ENCODE measurements at regions not wholly inside any gene's neighbourhood (a gene's known extent, or its start where the extent isn't known, plus 50 kb on each side); places are given as distances from the start of the nearest gene placed in this dataset.

GRCh38 chr6:900716-901605, 208.0 kb upstream of the EXOC2 start:
- TF ChIP-seq CTCF (IDR thresholded peaks at IDR 0.05) (no peak), POLR2A (IDR thresholded peaks at IDR 0.05) (no peak), POLR2AphosphoS5 (IDR thresholded peaks at IDR 0.05) (no peak), EP300 (IDR thresholded peaks at IDR 0.05) (no peak)
